ENCODE measurements at regions not wholly inside any gene's neighbourhood (a gene's known extent, or its start where the extent isn't known, plus 50 kb on each side); places are given as distances from the start of the nearest gene placed in this dataset.
A peak's percentile ranks its signal among the peaks of the same experiment; 100 is the strongest.

- ChIA-PET CTCF (interaction anchor here (1.0 to 5.9 kb wide), 4 partner anchors 9 to 332 kb away, joined by 3 to 23 read pairs (median 10); partner anchors contain the start of gene SNX18), POLR2A (no interaction called here)
- no peak for DNase-seq (ENCODE audit: extremely low spot score)
Measured at GRCh38 chr5:54848581-54848980, 136.8 kb downstream of the ESM1 start.

GRCh38 chr5:54845567-54845941 is 139.8 kb downstream of the ESM1 start:
- TF ChIP-seq CTCF (IDR thresholded peaks at IDR 0.05; ENCODE audit: control extremely low read depth, extremely low read depth, low read depth, missing control alignments): no peak
- POLR2A ChIA-PET: no interaction called here
- no peak for DNase-seq (ENCODE audit: extremely low spot score)
- CTCF ChIA-PET: interaction anchor here (0.7 to 4.5 kb wide), 33 partner anchors 10 to 399 kb away, joined by 3 to 88 read pairs (median 5); partner anchors contain the start of gene SNX18

More at GRCh38 chr5:54848581-54848980, 136.8 kb downstream of the ESM1 start:
- TF ChIP-seq CTCF (IDR thresholded peaks at IDR 0.05; ENCODE audit: control extremely low read depth, extremely low read depth, low read depth, missing control alignments): no peak

- TF ChIP-seq CTCF (IDR thresholded peaks at IDR 0.05; ENCODE audit: control extremely low read depth, extremely low read depth, low read depth, missing control alignments): peak; percentile 53
- POLR2A ChIA-PET: no interaction called here
- DNase-seq (ENCODE audit: extremely low spot score): peak; percentile 16
- CTCF ChIA-PET: interaction anchor here (0.7 to 4.5 kb wide), 42 partner anchors 11 to 399 kb away, joined by 3 to 88 read pairs (median 4); partner anchors contain the start of gene SNX18
Measured at GRCh38 chr5:54844905-54845566, 140.4 kb downstream of the ESM1 start.

- no peak for DNase-seq (ENCODE audit: extremely low spot score)
- ChIA-PET CTCF (interaction anchor here (0.9 to 4.5 kb wide), 30 partner anchors 12 to 398 kb away, joined by 3 to 88 read pairs (median 4); partner anchors contain the start of gene SNX18), POLR2A (no interaction called here)
- TF ChIP-seq CTCF (IDR thresholded peaks at IDR 0.05; ENCODE audit: control extremely low read depth, extremely low read depth, low read depth, missing control alignments): no peak
Measured at GRCh38 chr5:54844266-54844665, 141.1 kb downstream of the ESM1 start.

GRCh38 chr5:54841481-54841880 is 143.9 kb downstream of the ESM1 start:
- TF ChIP-seq CTCF (IDR thresholded peaks at IDR 0.05; ENCODE audit: control extremely low read depth, extremely low read depth, low read depth, missing control alignments): no peak
- CTCF ChIA-PET: no interaction called here
- POLR2A ChIA-PET: no interaction called here
- DNase-seq (ENCODE audit: extremely low spot score): no peak

- no peak for DNase-seq (ENCODE audit: extremely low spot score)
- no peak for TF ChIP-seq CTCF (IDR thresholded peaks at IDR 0.05; ENCODE audit: control extremely low read depth, extremely low read depth, low read depth, missing control alignments)
- CTCF ChIA-PET: interaction anchor here (1.4 kb wide), 1 partner anchor 10 kb away, joined by 5 read pairs; no protein-coding TSS in a partner anchor
- POLR2A ChIA-PET: no interaction called here
Measured at GRCh38 chr5:54838843-54839242, 146.6 kb downstream of the ESM1 start.

Measured in GM10248 (cell line).